NT2/D1 (cell line): ENCODE measurements at regions not wholly inside any gene's neighbourhood (a gene's known extent, or its start where the extent isn't known, plus 50 kb on each side); places are given as distances from the start of the nearest gene placed in this dataset.

ENCODE experiments used
- SUZ12 ChIP-seq: IDR thresholded peaks from 2 replicates; pipeline ENCODE4 v1.6.1; 2011; ENCODE audit not compliant: insufficient read length, insufficient read depth; ENCODE audit errors: extremely low read depth
- YY1 ChIP-seq: IDR thresholded peaks from 2 replicates; pipeline ENCODE4 v1.6.1; 2011; ENCODE audit not compliant: insufficient read length, insufficient read depth
- ZNF274 ChIP-seq: IDR thresholded peaks from 2 replicates; pipeline ENCODE4 v1.6.1; 2011; ENCODE audit warnings: mild to moderate bottlenecking, low read depth, low read length

DNA sequence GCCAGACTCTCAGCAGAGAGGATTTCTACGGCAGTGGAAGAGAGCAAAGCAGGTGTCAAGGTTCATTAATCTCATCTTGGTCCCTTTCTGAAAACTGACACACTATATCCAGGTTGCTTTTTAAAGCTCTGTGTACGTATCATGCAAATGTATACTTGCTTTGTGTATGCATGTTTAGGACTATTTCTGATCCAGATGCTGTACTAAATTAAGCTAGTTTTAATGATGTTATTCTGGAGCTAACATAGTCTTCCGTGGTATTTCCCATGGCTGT, 59.2 kb upstream of the SNX9 start:
- TF ChIP-seq YY1, result no peak
- no peak for TF ChIP-seq SUZ12
- no peak for TF ChIP-seq ZNF274
